GM21390 (cell line): ENCODE measurements at regions not wholly inside any gene's neighbourhood (a gene's known extent, or its start where the extent isn't known, plus 50 kb on each side); places are given as distances from the start of the nearest gene placed in this dataset.
"Not testable (repeated sequence)": the region's sequence is repeated elsewhere in the genome, so short reads cannot be mapped to it uniquely, and the experiment has no call there.

ENCODE experiments used
- ATAC-seq: cut with Tn5 transposase; IDR thresholded peaks from one replicate; pipeline ENCODE4 v1.9.1; 2021; ENCODE audit not compliant: unreplicated experiment

GRCh38 chr3:101913168-101913567, 63.9 kb downstream of the NFKBIZ start:
- ATAC-seq: no peak

DNA sequence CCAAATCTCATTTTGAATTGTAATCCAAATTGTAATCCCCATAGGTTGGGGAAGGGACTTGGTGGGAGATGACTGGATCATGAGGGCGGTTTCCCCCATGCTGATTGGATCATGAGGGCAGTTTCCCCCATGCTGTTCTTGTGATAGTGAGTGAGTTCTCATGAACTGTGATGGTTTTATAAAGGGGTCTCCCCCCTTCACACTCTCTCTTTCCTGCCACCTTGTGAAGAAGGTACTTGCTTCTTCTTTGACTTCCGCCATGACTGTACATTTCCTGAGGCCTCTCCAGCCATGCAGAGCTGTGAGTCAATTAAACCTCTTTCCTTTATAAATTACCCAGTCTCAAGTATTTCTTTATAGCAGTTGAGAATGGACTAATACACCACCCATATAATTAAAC, 68.4 kb downstream of the NFKBIZ start:
- not testable (repeated sequence) for ATAC-seq

- ATAC-seq: not testable (repeated sequence)
Observed at GRCh38 chr3:101922151-101922725, 72.9 kb downstream of the NFKBIZ start.

- not testable (repeated sequence) for ATAC-seq
Observed at GRCh38 chr3:101924621-101925020, 75.3 kb downstream of the NFKBIZ start.

DNA sequence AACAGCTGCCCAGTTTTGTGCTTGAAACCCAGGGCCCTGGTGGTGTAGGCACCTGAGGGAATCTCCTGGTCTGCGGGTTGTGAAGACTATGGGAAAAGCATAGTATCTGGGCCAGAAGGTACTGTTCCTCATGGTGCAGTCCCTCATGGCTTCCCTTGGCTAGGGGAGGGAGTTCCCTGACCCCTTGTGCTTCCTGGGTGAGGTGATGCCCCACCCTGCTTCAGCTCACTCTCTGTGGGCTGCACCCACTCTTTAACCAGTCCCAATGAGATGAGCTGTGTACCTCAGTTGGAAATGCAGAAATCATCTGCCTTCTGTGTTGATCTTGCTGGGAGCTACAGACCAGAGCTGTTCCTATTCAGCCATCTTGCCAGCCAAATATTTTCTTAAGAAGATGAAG, 75.8 kb downstream of the NFKBIZ start:
- not testable (repeated sequence) for ATAC-seq

DNA sequence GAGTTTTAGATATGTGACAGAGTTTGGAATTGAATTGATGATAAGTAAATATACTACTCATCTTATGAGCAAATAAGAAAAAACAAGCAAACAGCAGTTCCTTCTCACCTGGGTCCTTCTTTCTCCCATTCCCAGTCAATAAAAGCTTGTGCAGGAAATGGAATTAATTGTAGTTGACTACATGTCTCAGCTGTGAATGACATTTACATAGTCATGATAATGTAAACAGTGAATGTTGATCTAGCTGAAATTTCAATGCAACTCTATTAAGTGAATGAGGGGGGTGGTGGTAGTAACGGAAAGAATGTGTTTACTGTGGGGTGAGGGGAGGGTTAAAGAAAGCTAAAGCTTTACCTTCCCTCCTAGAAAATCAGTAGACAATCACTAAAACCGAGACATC, 76.2 kb downstream of the NFKBIZ start:
- ATAC-seq: no peak

- no peak for ATAC-seq
Observed at GRCh38 chr3:101926594-101927105, 77.3 kb downstream of the NFKBIZ start.

- no peak for ATAC-seq
Observed at GRCh38 chr3:101928890-101929289, 79.6 kb downstream of the NFKBIZ start.

DNA sequence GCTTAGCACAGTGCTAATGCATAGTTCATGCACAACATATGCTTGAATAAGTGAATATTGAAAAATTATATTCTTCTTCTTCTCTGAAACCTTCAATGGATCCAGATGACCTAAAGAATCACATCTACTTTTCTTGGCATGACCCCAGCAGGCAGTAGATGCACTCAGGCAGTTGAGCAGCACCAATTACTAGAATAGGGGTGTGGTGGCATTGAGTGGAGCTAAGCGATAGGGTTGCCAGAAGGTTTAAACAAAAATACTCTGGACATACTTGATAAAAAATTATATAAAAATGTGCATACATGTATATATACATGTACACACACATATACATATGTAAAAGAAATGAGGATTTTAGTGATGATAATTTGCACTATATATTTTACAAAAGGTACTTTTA, 81.8 kb downstream of the NFKBIZ start:
- no peak for ATAC-seq

DNA sequence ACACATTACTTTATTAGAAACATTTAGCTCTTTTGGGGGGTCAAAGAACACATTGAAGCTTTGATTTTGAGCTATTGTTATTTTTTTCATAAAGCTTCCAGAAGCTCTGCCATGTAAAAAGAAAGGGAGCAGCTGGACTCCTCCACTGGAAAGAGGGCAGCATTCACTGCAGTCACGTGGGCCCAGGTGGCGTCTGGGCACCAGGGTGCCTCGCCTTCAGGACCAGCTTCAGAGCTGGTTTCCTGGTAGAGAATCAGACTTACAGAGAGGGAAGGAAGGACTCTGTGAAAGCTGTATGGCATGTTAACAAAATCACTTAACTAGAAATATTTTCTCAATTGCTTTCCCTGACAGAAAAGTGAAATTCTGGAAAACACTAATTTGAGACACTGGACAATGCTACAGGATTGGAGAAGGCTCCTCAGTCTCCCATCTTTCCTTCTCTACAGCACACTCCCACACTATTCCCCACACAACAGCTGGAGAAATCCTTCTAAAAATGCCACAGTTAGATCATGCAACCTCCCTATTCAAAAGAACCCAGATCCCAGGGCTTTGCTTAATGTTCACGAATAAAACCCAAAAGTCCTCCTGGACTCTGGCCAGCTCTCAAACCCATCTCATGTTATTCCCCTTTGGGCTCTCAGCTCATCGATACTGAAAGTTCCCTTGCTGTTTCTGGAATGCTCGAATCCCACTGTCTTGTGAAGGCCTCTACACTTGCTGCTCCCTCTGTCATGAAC, 83.2 kb downstream of the NFKBIZ start:
- no peak for ATAC-seq

GRCh38 chr3:101936419-101937356, 87.4 kb downstream of the NFKBIZ start:
- ATAC-seq: peak; percentile 91

DNA sequence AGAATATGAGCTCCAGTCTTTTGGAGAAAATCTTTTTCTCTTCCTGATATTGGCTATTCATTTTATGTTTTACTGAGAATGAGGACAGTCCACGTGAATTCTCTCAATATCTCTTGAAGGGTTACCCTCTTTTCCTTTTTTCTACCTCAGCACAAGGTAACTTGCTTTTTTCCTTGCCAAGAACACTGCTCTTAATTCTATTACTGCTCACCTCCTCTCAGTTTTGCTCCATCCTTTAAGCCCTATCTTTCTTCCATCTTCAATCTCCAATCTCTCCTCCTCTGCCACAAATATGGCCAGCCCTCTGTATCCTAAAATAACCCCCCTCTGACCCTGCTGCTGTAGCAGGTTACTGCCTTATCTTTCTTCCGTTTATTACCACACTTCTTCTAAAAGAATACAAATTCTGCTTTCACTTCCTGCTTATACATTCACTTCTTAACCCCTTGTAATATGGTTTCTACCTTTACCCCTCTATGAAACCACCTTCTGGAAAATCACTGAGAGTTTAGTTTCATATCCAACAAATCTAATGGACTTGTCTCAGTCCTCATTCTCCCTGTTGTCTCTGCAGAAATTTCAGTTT, 89.0 kb downstream of the NFKBIZ start:
- ATAC-seq: peak; percentile 44

- ATAC-seq: no peak
Observed at GRCh38 chr3:101939361-101940049, 90.2 kb downstream of the NFKBIZ start.

- ATAC-seq: no peak
Observed at GRCh38 chr3:101940521-101941317, 91.4 kb downstream of the NFKBIZ start.

GRCh38 chr3:101941318-101942040, 92.2 kb downstream of the NFKBIZ start:
- no peak for ATAC-seq

GRCh38 chr3:101942356-101942755, 93.0 kb downstream of the NFKBIZ start:
- no peak for ATAC-seq

DNA sequence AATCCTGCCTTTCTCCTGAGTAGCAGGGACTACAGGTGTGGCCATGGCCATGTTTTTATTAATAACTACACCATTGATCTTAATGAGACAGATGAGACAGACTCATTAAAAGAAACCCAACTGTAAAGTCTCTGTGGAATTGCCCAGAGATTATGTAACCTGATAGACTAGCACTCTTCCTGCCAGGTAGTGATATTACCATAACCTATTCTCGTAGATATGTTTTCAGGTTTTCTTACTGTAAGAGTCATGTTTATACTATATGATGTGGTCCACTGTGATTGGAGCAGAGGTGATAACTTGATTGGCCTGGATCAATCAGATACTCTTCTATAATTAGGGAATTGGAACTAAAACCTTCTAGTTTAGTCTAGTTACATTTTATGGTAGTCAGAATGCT, 93.7 kb downstream of the NFKBIZ start:
- peak; percentile 36 for ATAC-seq

DNA sequence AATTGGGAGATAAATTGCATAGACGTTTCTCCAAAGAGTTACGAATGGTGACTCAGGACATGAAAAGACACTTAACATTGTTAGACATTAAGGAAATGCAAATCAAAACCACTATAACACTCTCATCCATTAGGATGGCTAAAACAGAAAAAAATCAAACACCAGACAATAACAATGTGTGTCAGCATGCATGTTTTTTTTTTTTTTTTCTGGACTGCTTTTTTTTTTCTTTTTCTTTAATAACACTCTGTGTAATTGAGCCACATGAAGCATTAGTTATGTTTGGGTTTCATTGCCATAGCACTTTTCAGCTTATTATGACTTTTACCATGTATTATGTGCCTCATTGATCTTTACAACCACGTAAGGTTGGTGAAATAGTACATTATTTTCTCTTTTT, 95.0 kb downstream of the NFKBIZ start:
- ATAC-seq: no peak

DNA sequence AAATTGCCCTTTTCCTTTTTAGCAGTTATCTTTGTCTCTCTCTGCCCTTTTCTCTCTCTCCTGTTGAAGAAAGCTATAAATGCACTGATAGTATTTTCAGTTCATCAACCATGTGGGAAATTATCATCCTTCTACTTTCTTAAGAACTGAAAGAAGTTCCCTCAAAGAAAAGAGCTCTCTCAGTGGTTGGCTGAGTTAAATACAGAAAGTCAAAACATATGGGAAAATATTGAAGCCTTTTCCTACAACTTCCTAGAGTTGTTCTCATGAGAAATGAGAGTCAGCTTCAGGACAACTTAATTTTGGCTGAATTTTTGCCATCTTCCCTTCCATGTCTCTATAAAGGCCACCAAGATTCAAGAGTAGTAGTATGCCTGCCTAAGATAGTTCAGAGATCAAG, 96.7 kb downstream of the NFKBIZ start:
- no peak for ATAC-seq
